ENCODE measurements at regions not wholly inside any gene's neighbourhood (a gene's known extent, or its start where the extent isn't known, plus 50 kb on each side); places are given as distances from the start of the nearest gene placed in this dataset.

DNA sequence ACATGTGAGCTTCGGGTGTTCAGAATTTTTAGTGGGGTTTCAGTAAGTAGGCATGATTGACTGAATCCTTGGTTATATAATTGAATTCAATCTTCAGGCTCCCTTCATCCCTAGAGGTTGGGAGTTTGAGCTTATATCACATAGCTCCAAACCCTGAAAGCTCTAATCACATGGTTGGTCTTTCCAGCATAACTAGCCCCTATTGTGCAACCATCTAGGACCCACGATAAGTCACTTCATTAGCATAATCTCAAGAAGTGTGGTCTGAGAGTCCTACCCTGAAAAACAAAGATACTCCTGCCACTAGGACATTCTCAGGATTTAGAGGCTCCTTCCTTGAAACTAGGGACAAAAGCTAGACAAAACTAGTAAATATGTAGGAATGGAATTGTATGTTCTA is 348.9 kb upstream of the CBLB start:
- no peak for DNase-seq (ENCODE audit: low read depth, low spot score)
- 0 out of 2 replicates have a peak, but pooled peaks cover 4% of the 10 kb centered on the region for H3K9me3 ChIP-seq (ENCODE audit: insufficient read depth, low read length)

DNA sequence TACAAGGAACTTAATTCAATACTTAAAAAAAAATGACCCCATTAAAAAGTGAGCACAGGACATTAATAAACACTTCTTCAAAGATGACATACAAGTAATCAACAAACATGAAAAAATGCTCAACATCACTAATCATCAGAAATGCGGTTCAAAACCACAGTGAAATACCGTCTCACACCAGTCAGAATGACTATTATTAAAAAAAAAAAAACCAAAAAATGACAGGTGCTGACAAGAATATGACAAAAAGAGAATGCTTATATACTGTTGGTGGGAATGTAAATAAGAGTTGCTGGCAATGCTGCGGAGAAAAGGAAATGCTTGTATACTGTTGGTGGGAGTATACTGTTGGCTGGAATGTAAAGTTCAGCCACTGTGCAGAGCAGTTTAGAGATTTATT is 358.3 kb upstream of the CBLB start:
- Histone ChIP-seq H3K4me1 (ENCODE audit: insufficient read depth, insufficient read length) (no peaks in the 10 kb centered on the region), H3K9me3 (ENCODE audit: insufficient read depth, low read length) (no peaks in the 10 kb centered on the region), H3K4me3 (ENCODE audit: insufficient read length, low read depth) (no peak overlapping the region), H3K27me3 (ENCODE audit: insufficient read depth, insufficient read length) (no peaks in the 10 kb centered on the region), H3K9ac (ENCODE audit: insufficient read length, low read depth) (no peak overlapping the region), H3K36me3 (ENCODE audit: insufficient read depth, insufficient read length, low read length) (no peaks in the 10 kb centered on the region)
- DNase-seq (ENCODE audit: low read depth, low spot score): no peak
- TF ChIP-seq YY1 (IDR thresholded peaks at IDR 0.05; ENCODE audit: insufficient read depth, insufficient read length) (no peak), ZNF274 (IDR thresholded peaks at IDR 0.05; ENCODE audit: low read depth, low read length) (no peak), SUZ12 (IDR thresholded peaks at IDR 0.05; ENCODE audit: extremely low read depth, insufficient read depth, insufficient read length) (no peak)

More for the DNA sequence above, 348.9 kb upstream of the CBLB start:
- Histone ChIP-seq H3K4me1 (ENCODE audit: insufficient read depth, insufficient read length) (no peaks in the 10 kb centered on the region), H3K27me3 (ENCODE audit: insufficient read depth, insufficient read length) (no peaks in the 10 kb centered on the region), H3K4me3 (ENCODE audit: insufficient read length, low read depth) (no peak overlapping the region), H3K9ac (ENCODE audit: insufficient read length, low read depth) (no peak overlapping the region), H3K36me3 (ENCODE audit: insufficient read depth, insufficient read length, low read length) (no peaks in the 10 kb centered on the region)
- no peak for TF ChIP-seq SUZ12 (IDR thresholded peaks at IDR 0.05; ENCODE audit: extremely low read depth, insufficient read depth, insufficient read length)
- no peak for TF ChIP-seq YY1 (IDR thresholded peaks at IDR 0.05; ENCODE audit: insufficient read depth, insufficient read length)
- TF ChIP-seq ZNF274 (IDR thresholded peaks at IDR 0.05; ENCODE audit: low read depth, low read length): no peak

GRCh38 chr3:106228271-106228670 is 359.5 kb upstream of the CBLB start:
- Histone ChIP-seq H3K27me3 (ENCODE audit: insufficient read depth, insufficient read length) (no peaks in the 10 kb centered on the region), H3K36me3 (ENCODE audit: insufficient read depth, insufficient read length, low read length) (no peaks in the 10 kb centered on the region), H3K4me1 (ENCODE audit: insufficient read depth, insufficient read length) (no peaks in the 10 kb centered on the region), H3K9ac (ENCODE audit: insufficient read length, low read depth) (no peak overlapping the region), H3K4me3 (ENCODE audit: insufficient read length, low read depth) (no peak overlapping the region), H3K9me3 (ENCODE audit: insufficient read depth, low read length) (no peaks in the 10 kb centered on the region)
- TF ChIP-seq YY1 (IDR thresholded peaks at IDR 0.05; ENCODE audit: insufficient read depth, insufficient read length): no peak
- no peak for TF ChIP-seq ZNF274 (IDR thresholded peaks at IDR 0.05; ENCODE audit: low read depth, low read length)
- TF ChIP-seq SUZ12 (IDR thresholded peaks at IDR 0.05; ENCODE audit: extremely low read depth, insufficient read depth, insufficient read length): no peak
- DNase-seq (ENCODE audit: low read depth, low spot score): no peak

- DNase-seq (ENCODE audit: low read depth, low spot score): no peak
- no peaks in the 10 kb centered on the region for H3K27me3 ChIP-seq (ENCODE audit: insufficient read depth, insufficient read length)
- H3K36me3 ChIP-seq (ENCODE audit: insufficient read depth, insufficient read length, low read length): no peaks in the 10 kb centered on the region
- no peaks in the 10 kb centered on the region for H3K9me3 ChIP-seq (ENCODE audit: insufficient read depth, low read length)
- H3K4me3 ChIP-seq (ENCODE audit: insufficient read length, low read depth): no peak overlapping the region
- H3K4me1 ChIP-seq (ENCODE audit: insufficient read depth, insufficient read length): no peaks in the 10 kb centered on the region
- TF ChIP-seq ZNF274 (IDR thresholded peaks at IDR 0.05; ENCODE audit: low read depth, low read length): no peak
- no peak for TF ChIP-seq YY1 (IDR thresholded peaks at IDR 0.05; ENCODE audit: insufficient read depth, insufficient read length)
- no peak for TF ChIP-seq SUZ12 (IDR thresholded peaks at IDR 0.05; ENCODE audit: extremely low read depth, insufficient read depth, insufficient read length)
- H3K9ac ChIP-seq (ENCODE audit: insufficient read length, low read depth): no peak overlapping the region
Observed at GRCh38 chr3:106229495-106230278, 360.9 kb upstream of the CBLB start.

- H3K4me3 ChIP-seq (ENCODE audit: insufficient read length, low read depth): no peak overlapping the region
- no peaks in the 10 kb centered on the region for H3K9me3 ChIP-seq (ENCODE audit: insufficient read depth, low read length)
- no peak for TF ChIP-seq YY1 (IDR thresholded peaks at IDR 0.05; ENCODE audit: insufficient read depth, insufficient read length)
- no peak for TF ChIP-seq ZNF274 (IDR thresholded peaks at IDR 0.05; ENCODE audit: low read depth, low read length)
- no peak for TF ChIP-seq SUZ12 (IDR thresholded peaks at IDR 0.05; ENCODE audit: extremely low read depth, insufficient read depth, insufficient read length)
- no peaks in the 10 kb centered on the region for H3K36me3 ChIP-seq (ENCODE audit: insufficient read depth, insufficient read length, low read length)
- no peaks in the 10 kb centered on the region for H3K4me1 ChIP-seq (ENCODE audit: insufficient read depth, insufficient read length)
- no peaks in the 10 kb centered on the region for H3K27me3 ChIP-seq (ENCODE audit: insufficient read depth, insufficient read length)
- DNase-seq (ENCODE audit: low read depth, low spot score): no peak
- H3K9ac ChIP-seq (ENCODE audit: insufficient read length, low read depth): no peak overlapping the region
Observed at GRCh38 chr3:106231086-106231485, 362.3 kb upstream of the CBLB start.

DNA sequence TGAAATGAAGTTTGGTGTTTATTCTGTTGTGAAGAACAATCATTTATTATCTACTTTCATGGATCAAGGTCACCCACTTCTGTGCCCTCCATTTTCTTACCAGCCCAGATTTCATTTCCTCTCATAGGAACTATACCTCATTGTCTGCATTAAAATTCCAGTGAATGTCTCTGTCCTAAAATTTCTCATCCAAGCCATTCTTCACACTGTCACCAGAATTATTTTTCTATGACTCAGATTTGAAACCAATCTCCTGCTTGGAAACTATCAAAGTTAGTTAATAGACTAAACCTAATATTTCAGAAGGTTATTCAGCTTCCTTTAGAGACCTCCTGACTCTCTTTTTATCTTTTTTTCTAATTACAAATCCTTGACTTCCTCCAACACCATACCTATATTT is 364.1 kb upstream of the CBLB start:
- Histone ChIP-seq H3K9me3 (ENCODE audit: insufficient read depth, low read length) (peaks cover 8% of the 10 kb centered on the region; the same call in 1 of the 2 replicates), H3K9ac (ENCODE audit: insufficient read length, low read depth) (no peak overlapping the region), H3K4me1 (ENCODE audit: insufficient read depth, insufficient read length) (no peaks in the 10 kb centered on the region), H3K4me3 (ENCODE audit: insufficient read length, low read depth) (no peak overlapping the region), H3K27me3 (ENCODE audit: insufficient read depth, insufficient read length) (no peaks in the 10 kb centered on the region), H3K36me3 (ENCODE audit: insufficient read depth, insufficient read length, low read length) (no peaks in the 10 kb centered on the region)
- DNase-seq (ENCODE audit: low read depth, low spot score): no peak
- TF ChIP-seq SUZ12 (IDR thresholded peaks at IDR 0.05; ENCODE audit: extremely low read depth, insufficient read depth, insufficient read length) (no peak), ZNF274 (IDR thresholded peaks at IDR 0.05; ENCODE audit: low read depth, low read length) (no peak), YY1 (IDR thresholded peaks at IDR 0.05; ENCODE audit: insufficient read depth, insufficient read length) (no peak)

DNA sequence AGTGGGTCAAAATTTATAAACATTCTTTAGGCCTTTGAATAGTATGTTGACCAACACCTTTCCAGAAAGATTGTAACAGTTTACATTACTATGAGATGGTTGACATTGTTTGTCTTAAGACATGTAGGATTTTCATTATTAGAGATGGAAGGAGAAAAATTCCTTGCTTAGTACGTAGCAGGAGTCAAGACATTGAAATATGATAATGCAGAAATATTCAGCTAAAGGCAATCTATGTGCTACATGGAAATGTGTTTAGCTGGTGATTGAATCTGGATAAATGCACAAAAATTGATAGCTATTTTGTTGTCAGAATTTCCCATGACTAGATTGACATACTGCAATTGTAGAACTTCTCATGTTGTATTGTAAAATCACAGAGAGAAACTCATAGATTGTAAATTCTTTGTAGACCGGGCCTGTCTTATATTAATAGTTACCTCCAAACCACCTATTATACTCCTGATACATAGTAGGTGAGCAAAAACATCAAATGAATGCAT is 370.4 kb upstream of the CBLB start:
- Histone ChIP-seq H3K36me3 (ENCODE audit: insufficient read depth, insufficient read length, low read length) (no peaks in the 10 kb centered on the region), H3K4me1 (ENCODE audit: insufficient read depth, insufficient read length) (no peaks in the 10 kb centered on the region), H3K9ac (ENCODE audit: insufficient read length, low read depth) (no peak overlapping the region), H3K9me3 (ENCODE audit: insufficient read depth, low read length) (peaks cover 8% of the 10 kb centered on the region; the same call in 1 of the 2 replicates), H3K27me3 (ENCODE audit: insufficient read depth, insufficient read length) (no peaks in the 10 kb centered on the region), H3K4me3 (ENCODE audit: insufficient read length, low read depth) (no peak overlapping the region)
- no peak for DNase-seq (ENCODE audit: low read depth, low spot score)
- TF ChIP-seq SUZ12 (IDR thresholded peaks at IDR 0.05; ENCODE audit: extremely low read depth, insufficient read depth, insufficient read length): no peak
- TF ChIP-seq ZNF274 (IDR thresholded peaks at IDR 0.05; ENCODE audit: low read depth, low read length): no peak
- TF ChIP-seq YY1 (IDR thresholded peaks at IDR 0.05; ENCODE audit: insufficient read depth, insufficient read length): no peak
